DND-41 (cell line): ENCODE measurements at regions not wholly inside any gene's neighbourhood (a gene's known extent, or its start where the extent isn't known, plus 50 kb on each side); places are given as distances from the start of the nearest gene placed in this dataset.

Source experiments
- EZH2 ChIP-seq: IDR thresholded peaks from 3 replicates; pipeline ENCODE4 v1.6.1; 2012; ENCODE audit warnings: borderline replicate concordance, low read depth, mild to moderate bottlenecking, moderate library complexity, low read length, inconsistent platforms; ENCODE audit not compliant: severe bottlenecking
- TF ChIP-seq, protein P1 (sequence below): IDR thresholded peaks from 2 replicates; pipeline ENCODE4 v1.5.1; 2012; ENCODE audit warnings: borderline replicate concordance, low read length, moderate library complexity, mild to moderate bottlenecking; ENCODE audit not compliant: poor library complexity, severe bottlenecking; ENCODE audit errors: extremely low read depth

DNA sequence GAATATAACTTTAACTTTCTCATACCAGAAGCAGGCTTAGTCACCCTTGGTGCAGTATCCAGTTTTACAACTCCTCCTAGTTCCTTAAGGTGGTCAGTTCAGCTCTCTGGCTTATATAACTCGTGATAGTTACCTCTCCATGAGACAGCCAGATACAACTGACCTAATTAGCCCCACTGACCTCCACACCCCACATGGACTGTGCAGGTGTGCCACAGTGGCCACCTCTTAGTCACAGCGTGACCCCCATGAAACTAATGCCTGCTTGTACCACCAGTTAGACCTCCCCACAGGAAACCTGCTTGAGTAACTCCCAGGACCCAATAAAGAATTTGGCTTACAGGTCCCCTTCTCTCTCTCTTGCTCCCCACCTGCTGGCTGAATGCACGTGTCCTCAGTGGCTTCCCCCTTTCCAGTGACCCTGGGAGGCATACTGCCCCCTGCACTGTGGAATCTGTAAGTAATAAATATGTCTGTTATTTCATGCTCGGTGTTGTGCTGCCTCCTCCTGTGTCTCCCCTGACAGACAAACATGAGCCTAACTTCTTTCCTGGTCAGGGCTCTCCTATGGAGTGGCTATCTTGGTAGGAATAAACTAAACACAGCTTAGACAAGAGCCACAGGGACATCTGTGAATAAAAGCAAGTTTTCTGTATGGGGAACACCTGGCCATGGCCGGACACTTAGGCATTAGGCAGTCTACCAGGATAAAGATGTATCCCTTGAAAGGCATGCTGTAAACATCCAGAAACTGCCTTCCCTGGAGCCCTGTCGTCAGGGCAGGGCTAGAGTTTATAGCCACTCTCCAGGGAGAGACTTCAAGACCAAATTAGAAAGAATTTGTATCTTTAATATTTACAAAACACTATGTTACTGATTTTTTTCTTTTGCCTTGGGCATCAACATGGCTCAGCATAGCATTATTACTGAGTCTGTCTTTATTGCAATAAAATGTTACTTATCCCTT is 209.7 kb upstream of the BOD1L1 start:
- TF ChIP-seq, protein P1, sequence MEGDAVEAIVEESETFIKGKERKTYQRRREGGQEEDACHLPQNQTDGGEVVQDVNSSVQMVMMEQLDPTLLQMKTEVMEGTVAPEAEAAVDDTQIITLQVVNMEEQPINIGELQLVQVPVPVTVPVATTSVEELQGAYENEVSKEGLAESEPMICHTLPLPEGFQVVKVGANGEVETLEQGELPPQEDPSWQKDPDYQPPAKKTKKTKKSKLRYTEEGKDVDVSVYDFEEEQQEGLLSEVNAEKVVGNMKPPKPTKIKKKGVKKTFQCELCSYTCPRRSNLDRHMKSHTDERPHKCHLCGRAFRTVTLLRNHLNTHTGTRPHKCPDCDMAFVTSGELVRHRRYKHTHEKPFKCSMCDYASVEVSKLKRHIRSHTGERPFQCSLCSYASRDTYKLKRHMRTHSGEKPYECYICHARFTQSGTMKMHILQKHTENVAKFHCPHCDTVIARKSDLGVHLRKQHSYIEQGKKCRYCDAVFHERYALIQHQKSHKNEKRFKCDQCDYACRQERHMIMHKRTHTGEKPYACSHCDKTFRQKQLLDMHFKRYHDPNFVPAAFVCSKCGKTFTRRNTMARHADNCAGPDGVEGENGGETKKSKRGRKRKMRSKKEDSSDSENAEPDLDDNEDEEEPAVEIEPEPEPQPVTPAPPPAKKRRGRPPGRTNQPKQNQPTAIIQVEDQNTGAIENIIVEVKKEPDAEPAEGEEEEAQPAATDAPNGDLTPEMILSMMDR = no peak
- no peak for TF ChIP-seq EZH2
